Activated T-cell treated with anti-CD3 and anti-CD28 coated beads, Interleukin-2, amount 50 U/mL, for 4 hours (primary cell): ENCODE measurements at regions not wholly inside any gene's neighbourhood (a gene's known extent, or its start where the extent isn't known, plus 50 kb on each side); places are given as distances from the start of the nearest gene placed in this dataset.
"Not testable (repeated sequence)": the region's sequence is repeated elsewhere in the genome, so short reads cannot be mapped to it uniquely, and the experiment has no call there.

ENCODE experiments used
- ATAC-seq, 2 donors: fragments of 200-7000 bp; cut with Tn5 transposase; one replicate each; pipeline ENCODE4 v1.10.0; 2021
- DNase-seq: peaks from one replicate; pipeline ENCODE4 v3.0.0-alpha.2; 2020
- H3K27me3 Mint-ChIP-seq: one replicate; pipeline ENCODE4 v1.8.0; 2021; ENCODE audit warnings: low read depth, mixed read lengths
- H3K36me3 Mint-ChIP-seq: one replicate; pipeline ENCODE4 v1.8.0; 2022; ENCODE audit warnings: mixed read lengths; ENCODE audit not compliant: insufficient read depth
- H3K4me1 Mint-ChIP-seq: one replicate; pipeline ENCODE4 v1.8.0; 2021; ENCODE audit warnings: low read depth, mixed read lengths
- H3K4me3 Mint-ChIP-seq: one replicate; pipeline ENCODE4 v1.8.0; 2021; ENCODE audit warnings: mild to moderate bottlenecking, moderate library complexity, mixed read lengths
- H3K9me3 Mint-ChIP-seq: one replicate; pipeline ENCODE4 v1.8.0; 2021; ENCODE audit warnings: mixed read lengths

- Mint-ChIP-seq H3K4me1 (no peaks in the 10 kb centered on the region), H3K9me3 (no peaks in the 10 kb centered on the region), H3K36me3 (no peaks in the 10 kb centered on the region), H3K4me3 (no peak overlapping the region), H3K27me3 (no peaks in the 10 kb centered on the region)
- ATAC-seq = no peak
- DNase-seq = no peak
Measured at GRCh38 chr4:20196476-20196875, 55.2 kb upstream of the SLIT2 start.

- Mint-ChIP-seq H3K27me3 (no peaks in the 10 kb centered on the region), H3K36me3 (no peaks in the 10 kb centered on the region), H3K4me1 (no peaks in the 10 kb centered on the region), H3K9me3 (no peaks in the 10 kb centered on the region), H3K4me3 (no peak overlapping the region)
- DNase-seq (no peak), ATAC-seq (no peak)
Measured at GRCh38 chr4:20195071-20195885, 56.4 kb upstream of the SLIT2 start.

- Mint-ChIP-seq H3K27me3 (no peaks in the 10 kb centered on the region), H3K4me3 (no peak overlapping the region), H3K9me3 (peaks cover 7% of the 10 kb centered on the region), H3K36me3 (no peaks in the 10 kb centered on the region), H3K4me1 (no peaks in the 10 kb centered on the region)
- no peak for ATAC-seq
- DNase-seq = no peak
Measured at GRCh38 chr4:20194123-20195013, 57.3 kb upstream of the SLIT2 start.

GRCh38 chr4:20193141-20193936 lies 58.4 kb upstream of the SLIT2 start:
- no peaks in the 10 kb centered on the region for H3K27me3 Mint-ChIP-seq
- no peaks in the 10 kb centered on the region for H3K36me3 Mint-ChIP-seq
- no peak for DNase-seq
- peaks cover 7% of the 10 kb centered on the region for H3K9me3 Mint-ChIP-seq
- ATAC-seq = no peak
- H3K4me3 Mint-ChIP-seq = no peak overlapping the region
- no peaks in the 10 kb centered on the region for H3K4me1 Mint-ChIP-seq

- DNase-seq (no peak), ATAC-seq (no peak)
- Mint-ChIP-seq H3K4me1 (no peaks in the 10 kb centered on the region), H3K9me3 (peaks cover 7% of the 10 kb centered on the region), H3K36me3 (no peaks in the 10 kb centered on the region), H3K4me3 (no peak overlapping the region), H3K27me3 (no peaks in the 10 kb centered on the region)
Measured at GRCh38 chr4:20192736-20193135, 59.0 kb upstream of the SLIT2 start.

GRCh38 chr4:20185103-20185502 lies 66.6 kb upstream of the SLIT2 start:
- DNase-seq (no peak), ATAC-seq (no peak)
- Mint-ChIP-seq H3K4me1 (no peaks in the 10 kb centered on the region), H3K27me3 (no peaks in the 10 kb centered on the region), H3K36me3 (no peaks in the 10 kb centered on the region), H3K9me3 (peaks cover 21% of the 10 kb centered on the region), H3K4me3 (no peak overlapping the region)

GRCh38 chr4:20183131-20183530 lies 68.6 kb upstream of the SLIT2 start:
- H3K27me3 Mint-ChIP-seq, H3K36me3 Mint-ChIP-seq, ATAC-seq, H3K4me1 Mint-ChIP-seq, H3K4me3 Mint-ChIP-seq, DNase-seq: not testable (repeated sequence)
- peaks cover 16% of the 10 kb centered on the region for H3K9me3 Mint-ChIP-seq

GRCh38 chr4:20181926-20182325 lies 69.8 kb upstream of the SLIT2 start:
- no peak for ATAC-seq
- DNase-seq = no peak
- Mint-ChIP-seq H3K27me3 (no peaks in the 10 kb centered on the region), H3K4me3 (no peak overlapping the region), H3K4me1 (no peaks in the 10 kb centered on the region), H3K36me3 (no peaks in the 10 kb centered on the region), H3K9me3 (peaks cover 20% of the 10 kb centered on the region)

- Mint-ChIP-seq H3K4me1 (no peaks in the 10 kb centered on the region), H3K27me3 (no peaks in the 10 kb centered on the region), H3K9me3 (peaks cover 33% of the 10 kb centered on the region), H3K36me3 (no peaks in the 10 kb centered on the region), H3K4me3 (no peak overlapping the region)
- no peak for DNase-seq
- ATAC-seq = no peak
Measured at GRCh38 chr4:20180509-20180908, 71.2 kb upstream of the SLIT2 start.

GRCh38 chr4:20178902-20179576 lies 72.7 kb upstream of the SLIT2 start:
- Mint-ChIP-seq H3K9me3 (peaks cover 33% of the 10 kb centered on the region), H3K4me1 (no peaks in the 10 kb centered on the region)

GRCh38 chr4:20176881-20177280 lies 74.8 kb upstream of the SLIT2 start:
- no peak for ATAC-seq
- no peak for DNase-seq
- H3K36me3 Mint-ChIP-seq = no peaks in the 10 kb centered on the region
- no peaks in the 10 kb centered on the region for H3K4me1 Mint-ChIP-seq
- no peak overlapping the region for H3K4me3 Mint-ChIP-seq
- H3K27me3 Mint-ChIP-seq = no peaks in the 10 kb centered on the region
- peaks cover 30% of the 10 kb centered on the region for H3K9me3 Mint-ChIP-seq

More at GRCh38 chr4:20178902-20179576, 72.7 kb upstream of the SLIT2 start:
- DNase-seq = no peak
- ATAC-seq = no peak
- Mint-ChIP-seq H3K4me3 (no peak overlapping the region), H3K27me3 (no peaks in the 10 kb centered on the region), H3K36me3 (no peaks in the 10 kb centered on the region)

GRCh38 chr4:20172070-20172760 lies 79.5 kb upstream of the SLIT2 start:
- no peaks in the 10 kb centered on the region for H3K36me3 Mint-ChIP-seq
- H3K4me1 Mint-ChIP-seq = no peaks in the 10 kb centered on the region
- H3K4me3 Mint-ChIP-seq = no peak overlapping the region
- H3K27me3 Mint-ChIP-seq = no peaks in the 10 kb centered on the region
- H3K9me3 Mint-ChIP-seq = peaks cover 17% of the 10 kb centered on the region
- ATAC-seq = no peak
- DNase-seq = no peak

GRCh38 chr4:20166544-20166943 lies 85.2 kb upstream of the SLIT2 start:
- ATAC-seq (no peak), DNase-seq (no peak)
- H3K4me3 Mint-ChIP-seq = no peak overlapping the region
- H3K27me3 Mint-ChIP-seq = no peaks in the 10 kb centered on the region
- H3K4me1 Mint-ChIP-seq = no peaks in the 10 kb centered on the region
- H3K36me3 Mint-ChIP-seq = no peaks in the 10 kb centered on the region
- peaks cover 8% of the 10 kb centered on the region for H3K9me3 Mint-ChIP-seq
